Stimulated activated CD8-positive, alpha-beta memory T cell treated with anti-CD3 and anti-CD28 coated beads, Interleukin-7, amount 100 ng/mL, for 48 hours (primary cell): ENCODE measurements at regions not wholly inside any gene's neighbourhood (a gene's known extent, or its start where the extent isn't known, plus 50 kb on each side); places are given as distances from the start of the nearest gene placed in this dataset.
"Not testable (repeated sequence)": the region's sequence is repeated elsewhere in the genome, so short reads cannot be mapped to it uniquely, and the experiment has no call there.

Experiments
- DNase-seq, 2 donors: peaks; one replicate each; pipeline ENCODE4 v3.0.0-alpha.2; 2020; ENCODE audit warnings: low read depth in 1 of 2; ENCODE audit errors: extremely low read depth in 1 of 2

DNA sequence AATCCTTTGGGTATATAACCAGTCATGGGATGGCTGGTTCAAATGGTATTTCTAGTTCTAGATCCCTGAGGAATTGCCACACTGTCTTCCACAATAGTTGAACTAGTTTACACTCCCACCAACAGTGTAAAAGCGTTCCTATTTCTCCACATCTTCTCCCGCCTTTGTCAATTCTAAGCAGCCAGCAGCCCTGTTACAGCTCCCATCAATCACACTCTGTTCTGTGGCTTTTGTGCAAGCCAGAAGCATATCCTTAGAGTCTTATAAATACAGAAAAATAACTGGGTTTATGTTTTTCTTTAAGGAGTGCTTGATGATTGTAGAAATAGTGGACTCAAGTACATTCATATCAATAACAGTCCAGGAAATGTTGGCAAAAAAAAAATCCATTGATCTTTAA, 232.9 kb downstream of the ASMT start:
- not testable (repeated sequence) for DNase-seq

DNA sequence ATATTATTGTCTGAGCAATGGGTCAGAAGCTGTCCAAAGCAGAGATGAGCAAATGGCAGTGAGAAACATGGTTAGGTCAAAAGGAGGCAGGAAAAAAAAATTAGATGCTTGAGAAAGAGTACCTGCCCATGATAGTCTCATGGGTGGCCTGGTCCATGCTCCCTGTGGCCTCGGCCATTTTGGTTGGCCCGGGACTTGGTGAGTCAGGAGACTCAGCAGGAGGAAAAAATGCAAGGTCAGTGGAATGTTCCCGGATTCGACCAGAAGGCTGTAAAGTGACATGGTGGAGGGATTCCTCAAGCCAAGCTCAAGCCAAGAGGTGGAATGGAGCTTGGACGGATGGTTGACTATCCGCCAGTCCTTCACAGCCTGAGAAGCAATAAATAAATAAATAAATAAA, 236.7 kb downstream of the ASMT start:
- DNase-seq, result no peak

GRCh38 chrX:1852082-1852481, 237.2 kb downstream of the ASMT start:
- DNase-seq, result no peak

DNA sequence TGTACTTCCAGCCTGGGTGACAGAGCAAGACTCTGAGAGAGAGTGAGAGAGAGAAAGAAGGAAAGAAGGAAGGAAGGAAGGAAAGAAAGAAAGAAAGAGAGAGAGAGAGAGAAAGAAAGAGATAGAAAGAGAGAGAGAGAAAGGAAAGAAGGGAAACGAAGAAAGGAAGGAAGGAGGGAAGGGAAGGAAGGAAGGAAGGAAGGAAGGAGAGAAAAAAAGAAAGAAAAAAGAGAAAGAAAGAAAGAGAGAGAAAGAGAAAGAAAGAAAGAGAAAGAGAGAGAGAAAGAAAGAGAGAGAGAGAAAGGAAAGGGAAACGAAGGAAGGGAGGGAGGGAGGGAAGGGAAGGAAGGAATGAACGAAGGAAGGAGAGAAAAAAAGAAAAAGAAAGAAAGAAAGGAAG, 238.6 kb downstream of the ASMT start:
- DNase-seq, result no peak

DNA sequence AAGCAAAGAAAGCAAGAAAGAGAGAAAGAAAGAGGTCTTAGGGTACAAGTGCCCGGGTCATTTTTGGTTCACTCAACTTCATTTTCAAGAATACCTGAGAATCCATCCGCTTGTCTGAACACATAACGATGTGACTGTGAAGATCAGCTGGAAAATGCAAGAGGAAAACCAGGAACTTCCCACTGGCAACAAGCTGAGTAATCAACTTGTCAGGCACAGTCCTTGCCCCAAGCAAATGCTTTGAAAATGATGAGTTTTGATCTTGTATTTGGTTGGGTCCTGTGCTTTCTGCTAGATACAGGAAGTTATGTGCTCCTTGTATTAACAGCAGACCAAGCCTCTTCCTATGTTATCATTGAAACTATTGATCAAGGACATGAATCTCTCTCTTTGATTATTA, 239.1 kb downstream of the ASMT start:
- DNase-seq, result no peak

- not testable (repeated sequence) for DNase-seq
These were observed 240.0 kb downstream of the ASMT start for GRCh38 chrX:1854861-1855260.

DNA sequence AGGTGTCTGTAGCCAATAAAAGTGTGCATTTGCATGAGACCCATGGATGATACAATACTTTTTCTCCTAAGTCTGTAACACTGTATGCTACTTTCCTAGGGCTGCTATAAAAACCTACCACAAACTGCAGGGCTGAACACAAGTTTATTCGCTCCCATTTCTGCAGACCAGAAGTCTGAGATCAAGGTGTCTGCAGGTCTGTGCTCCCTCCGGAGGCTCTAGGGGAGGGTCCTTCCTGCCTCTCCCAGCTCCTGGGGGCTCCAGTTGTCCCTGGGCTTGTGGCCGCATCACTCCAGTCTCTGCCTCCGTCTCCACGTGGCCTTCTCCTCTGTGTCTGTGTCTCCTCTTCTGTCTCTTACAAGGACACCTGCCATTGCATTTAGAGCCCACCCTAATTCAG, 244.4 kb downstream of the ASMT start:
- DNase-seq, result not testable (repeated sequence)

DNA sequence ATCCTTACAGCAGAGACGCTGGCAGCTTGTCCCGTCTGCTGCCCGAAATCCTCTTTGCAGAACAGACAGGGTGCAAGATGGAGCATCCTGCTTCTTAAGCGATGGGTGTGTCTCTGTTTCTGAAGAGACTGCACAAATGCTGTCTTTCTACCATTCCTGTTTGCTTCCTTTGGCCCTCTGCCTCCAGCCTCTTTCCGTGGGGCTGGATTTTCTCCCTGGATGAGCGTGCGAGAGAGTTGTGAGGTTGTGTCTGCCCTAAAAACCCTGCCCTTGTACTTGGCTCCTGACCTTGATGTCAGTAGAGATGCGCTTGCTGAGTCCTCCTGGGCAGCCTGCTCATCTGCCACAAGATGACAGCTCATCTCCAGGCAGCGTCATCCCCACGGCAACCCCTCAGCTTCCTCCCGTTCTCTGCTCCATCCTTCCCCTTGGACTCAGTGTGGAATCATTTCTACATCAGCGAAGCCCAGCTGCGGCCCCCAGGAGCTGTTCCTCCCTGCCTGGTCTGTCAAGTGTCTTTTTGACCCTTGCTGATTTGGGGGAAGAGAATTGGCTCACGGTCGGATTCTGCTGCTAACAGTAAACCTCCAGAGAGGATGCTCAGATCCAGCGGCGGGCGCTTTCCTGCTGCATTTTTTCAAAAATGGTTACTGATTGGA, 246.2 kb downstream of the ASMT start:
- DNase-seq, result no peak

DNA sequence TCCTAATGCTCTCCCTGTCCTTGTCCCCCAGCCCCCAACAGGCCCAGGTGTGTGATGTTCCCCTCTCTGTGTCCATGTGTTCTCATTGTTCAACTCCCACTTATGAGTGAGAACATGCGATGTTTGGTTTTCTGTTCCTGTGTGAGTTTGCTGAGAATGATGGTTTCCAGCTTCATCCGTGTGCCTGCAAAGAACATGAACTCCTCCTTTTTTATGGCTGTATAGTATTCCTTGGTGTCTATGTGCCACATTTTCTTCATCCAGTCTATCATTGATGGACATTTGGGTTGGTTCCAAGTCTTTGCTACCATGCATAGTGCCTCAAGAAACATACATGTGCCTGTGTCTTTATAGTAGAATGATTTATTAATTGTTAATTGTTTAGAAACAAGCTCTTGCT, 249.1 kb downstream of the ASMT start:
- not testable (repeated sequence) for DNase-seq

DNA sequence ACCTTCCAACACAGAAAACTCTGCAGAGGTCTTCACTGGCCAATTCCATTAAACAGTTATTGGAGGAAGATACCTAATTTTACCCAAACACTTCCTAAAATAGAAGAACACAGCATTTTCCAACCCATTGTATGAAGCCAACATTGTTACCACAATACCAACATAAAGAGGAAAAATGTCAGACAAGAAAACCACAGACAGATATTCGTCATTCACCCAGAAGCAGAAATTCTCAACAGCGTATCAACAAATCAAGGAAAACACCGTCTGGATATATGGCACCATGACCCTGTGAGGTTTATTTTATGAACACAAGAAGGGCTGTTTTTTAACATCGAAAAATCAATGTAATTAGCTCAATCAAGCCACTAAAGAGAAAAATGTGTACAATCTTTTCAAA, 255.6 kb downstream of the ASMT start:
- no peak for DNase-seq

GRCh38 chrX:1871887-1872286, 257.0 kb downstream of the ASMT start:
- DNase-seq, result no peak

- DNase-seq, result no peak
These were observed 258.8 kb downstream of the ASMT start for GRCh38 chrX:1873671-1874070.

GRCh38 chrX:1874416-1874815, 259.6 kb downstream of the ASMT start:
- DNase-seq, result no peak

- no peak for DNase-seq
These were observed 260.0 kb downstream of the ASMT start for GRCh38 chrX:1874899-1875298.

DNA sequence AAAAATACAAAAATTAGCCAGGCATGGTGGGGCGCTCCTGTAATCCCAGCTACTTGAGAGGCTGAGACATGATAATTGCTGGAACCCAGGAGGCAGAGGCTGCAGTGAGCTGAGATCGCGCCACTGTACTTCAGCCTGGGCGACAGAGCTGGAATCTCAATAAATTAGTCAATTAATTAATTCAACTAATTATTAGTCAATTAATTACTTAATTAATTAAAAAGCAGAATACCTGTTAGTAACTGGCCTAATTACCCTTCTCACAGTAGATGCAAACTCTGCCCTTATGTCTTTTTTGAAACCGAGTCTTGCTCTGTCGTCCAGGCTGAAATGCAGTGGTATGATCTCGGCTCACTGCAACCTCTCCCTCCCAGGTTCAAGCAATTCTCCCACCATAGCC, 261.2 kb downstream of the ASMT start:
- DNase-seq, result no peak

GRCh38 chrX:1877780-1878179, 262.9 kb downstream of the ASMT start:
- DNase-seq, result no peak

DNA sequence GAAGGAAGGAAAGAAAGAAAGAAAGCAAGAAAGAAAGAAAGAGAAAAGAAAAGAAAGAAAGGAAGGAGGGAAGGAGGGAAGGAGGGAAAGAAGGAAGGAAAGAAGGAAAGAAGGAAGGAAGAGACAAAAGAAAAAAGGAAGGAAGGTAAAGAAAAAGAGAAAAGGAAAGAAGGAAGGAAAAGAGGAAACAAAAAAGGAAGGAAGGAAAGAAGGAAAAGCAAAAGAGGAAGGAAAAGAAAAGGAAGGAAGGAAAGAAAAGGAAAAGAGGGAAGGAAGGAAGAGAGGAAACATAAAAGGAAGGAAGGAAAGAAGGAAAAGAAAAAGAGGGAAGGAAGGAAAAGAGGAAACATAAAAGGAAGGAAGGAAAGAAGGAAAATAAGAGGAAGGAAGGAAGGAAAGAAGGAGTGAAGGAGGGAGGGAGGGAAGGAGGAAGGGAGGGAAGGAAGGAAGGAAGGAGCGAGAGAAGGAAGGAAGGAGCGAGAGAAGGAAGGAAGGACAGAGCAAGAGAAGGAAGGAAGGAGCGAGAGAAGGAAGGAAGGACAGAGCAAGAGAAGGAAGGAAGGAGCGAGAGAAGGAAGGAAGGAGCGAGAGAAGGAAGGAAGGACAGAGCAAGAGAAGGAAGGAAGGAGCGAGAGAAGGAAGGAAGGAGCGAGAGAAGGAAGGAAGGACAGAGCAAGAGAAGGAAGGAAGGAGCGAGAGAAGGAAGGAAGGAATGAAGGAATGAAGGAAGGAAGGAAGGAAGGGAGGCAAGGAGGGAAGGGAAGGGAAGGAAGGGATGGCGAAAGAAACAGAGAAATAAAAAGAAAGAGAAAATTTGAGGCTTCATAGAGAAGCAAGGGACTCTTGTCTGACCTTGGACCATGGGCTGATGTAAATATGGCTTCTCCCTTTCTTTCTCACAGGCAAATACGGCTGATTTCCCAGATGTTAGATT, 266.3 kb downstream of the ASMT start:
- DNase-seq, result not testable (repeated sequence)

DNA sequence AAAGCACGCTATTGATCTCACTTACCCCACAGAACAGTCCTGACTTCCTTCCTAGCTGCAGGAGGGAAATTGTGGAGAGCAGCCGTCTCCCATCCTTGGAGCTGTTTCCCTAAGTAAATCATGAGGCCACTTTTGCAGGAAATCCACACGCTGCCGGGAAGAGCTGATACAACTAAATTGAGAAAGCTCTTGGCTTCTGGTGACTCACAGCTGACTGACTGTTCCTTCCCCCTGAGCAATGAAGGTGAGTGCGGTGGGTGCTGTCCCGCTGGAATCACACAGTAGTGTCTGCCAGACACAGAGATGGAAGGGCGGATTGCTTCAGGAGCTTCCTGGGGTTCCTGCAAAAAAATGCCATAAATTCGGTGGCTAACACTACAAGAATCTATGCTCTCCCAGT, 268.9 kb downstream of the ASMT start:
- no peak for DNase-seq

- DNase-seq, result no peak
These were observed 269.6 kb downstream of the ASMT start for GRCh38 chrX:1884446-1884845.

- no peak for DNase-seq
These were observed 270.3 kb downstream of the ASMT start for GRCh38 chrX:1885116-1885515.

DNA sequence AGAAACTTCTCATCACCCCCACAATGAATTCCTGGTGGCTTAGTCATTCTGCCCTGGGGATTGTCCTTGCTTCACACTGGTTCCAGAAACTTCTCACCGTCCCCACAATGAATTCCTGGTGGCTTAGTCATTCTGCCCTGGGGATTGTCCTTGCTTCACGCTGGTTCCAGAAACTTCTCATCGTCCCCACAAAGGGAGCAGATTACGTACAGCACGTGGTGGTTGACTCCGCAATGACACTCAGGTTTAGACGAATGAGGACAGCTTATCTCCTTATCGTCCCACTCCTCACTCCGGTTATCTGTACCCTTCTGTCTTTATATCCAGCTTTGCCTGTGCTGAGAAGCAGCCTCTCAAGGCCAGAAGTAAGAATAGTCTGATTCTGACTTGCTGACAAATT, 273.4 kb downstream of the ASMT start:
- not testable (repeated sequence) for DNase-seq

DNA sequence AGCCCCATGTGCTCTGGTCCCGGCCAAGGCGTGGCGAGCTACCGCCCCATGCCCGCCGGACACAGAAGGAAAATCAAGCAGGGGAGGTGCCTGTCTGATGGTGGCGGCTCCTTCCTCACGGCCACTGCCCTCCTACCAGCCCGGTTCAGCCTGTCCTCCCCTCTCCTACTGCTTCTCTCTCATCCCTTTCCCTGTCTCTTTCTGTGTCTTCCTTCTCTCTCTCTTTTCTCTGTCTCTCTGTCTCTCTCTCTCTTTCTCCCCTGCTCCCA, 279.1 kb downstream of the ASMT start:
- DNase-seq, result no peak

DNA sequence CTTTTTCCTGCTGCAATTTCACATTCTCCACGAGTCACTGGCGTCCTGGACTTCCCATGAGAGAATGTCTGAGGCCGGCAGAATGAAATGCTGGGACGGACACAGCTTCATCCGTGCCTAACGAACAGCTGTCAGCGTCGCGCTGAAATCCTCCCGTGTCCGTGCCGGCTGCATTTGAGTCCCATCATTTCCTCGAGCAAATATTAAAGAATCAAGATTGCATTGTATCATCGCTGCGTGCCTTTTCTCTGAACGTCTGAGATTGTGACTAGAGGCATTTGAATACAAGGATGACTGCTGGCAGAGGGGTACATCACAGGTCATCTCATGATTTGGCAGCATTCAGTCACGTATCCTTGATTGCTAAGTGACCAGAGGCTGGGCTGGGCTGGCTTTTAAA, 279.9 kb downstream of the ASMT start:
- no peak for DNase-seq
